K562 (cell line): ENCODE measurements at regions not wholly inside any gene's neighbourhood (a gene's known extent, or its start where the extent isn't known, plus 50 kb on each side); places are given as distances from the start of the nearest gene placed in this dataset.

Source experiments
- ETV6 ChIP-seq, 3 experiments: fragments of 150-350 bp in 1 of 3; sonication (generic) in 1 of 3; formaldehyde crosslinking in 1 of 3; IDR thresholded peaks; 2 replicates each; pipeline versions ENCODE4 v1.6.1 to v1.8.0; 2014 to 2022; ENCODE audit warnings: borderline replicate concordance in 2 of 3, low read depth in 2 of 3, antibody characterized with exemption in 1 of 3, low read length in 1 of 3, mild to moderate bottlenecking in 1 of 3, missing genetic modification reagents in 1 of 3
- MCM7 ChIP-seq, 2 experiments: fragments of 450-650 bp; IDR thresholded peaks; 2 replicates each; pipeline ENCODE4 v1.6.1; 2016 to 2018
- MYBL2 ChIP-seq, 2 experiments: fragments of 450-650 bp in 1 of 2; sonication (generic) in 1 of 2; formaldehyde crosslinking in 1 of 2; IDR thresholded peaks; 2 replicates each; pipeline versions ENCODE4 v1.6.1 to v1.8.1; 2017 to 2022; ENCODE audit warnings: borderline replicate concordance in 1 of 2, inconsistent platforms in 1 of 2, low read depth in 1 of 2, mild to moderate bottlenecking in 1 of 2, missing genetic modification reagents in 1 of 2, moderate library complexity in 1 of 2
- MYC ChIP-seq, 2 experiments: fragments of 250-450 bp in 1 of 2; sonication (Bioruptor Pico) in 1 of 2; IDR thresholded peaks; 2 replicates each; pipeline versions ENCODE4 v1.5.1 to v1.6.1; 2012 to 2021; ENCODE audit warnings: low read depth in 2 of 2, borderline replicate concordance in 1 of 2, improper control_type of control experiment in 1 of 2, low read length in 1 of 2, mild to moderate bottlenecking in 1 of 2, moderate library complexity in 1 of 2
- SUPT5H ChIP-seq: fragments of 450-650 bp; IDR thresholded peaks from 2 replicates; pipeline ENCODE4 v1.6.1; 2016
- THRB ChIP-seq: fragments of 450-650 bp; formaldehyde crosslinking; conservative IDR thresholded peaks from 2 replicates; pipeline ENCODE4 v1.4.0; 2022; ENCODE audit warnings: mild to moderate bottlenecking, missing genetic modification characterization
- ZNF57 ChIP-seq: fragments of 450-650 bp; formaldehyde crosslinking; IDR thresholded peaks from 2 replicates; pipeline ENCODE4 v1.4.0; 2020; ENCODE audit warnings: mild to moderate bottlenecking, moderate library complexity
- ZNF699 ChIP-seq: fragments of 250-450 bp; sonication (Bioruptor Pico); IDR thresholded peaks from 2 replicates; pipeline ENCODE4 v1.8.0; 2021; ENCODE audit warnings: mild to moderate bottlenecking, moderate library complexity; ENCODE audit not compliant: insufficient replicate concordance
- TF ChIP-seq, protein P1 (sequence below), 2 experiments: fragments of 450-650 bp; conservative IDR thresholded peaks; 2 replicates each; pipeline ENCODE4 v1.6.1; 2017; ENCODE audit warnings: mild to moderate bottlenecking in 2 of 2, moderate library complexity in 2 of 2
- TF ChIP-seq, protein P2 (sequence below), 3 experiments: IDR thresholded peaks in 2 of 3; conservative IDR thresholded peaks in 1 of 3; 2 replicates each; pipeline ENCODE4 v1.5.1; 2011 to 2012; ENCODE audit warnings: low read length in 3 of 3, mild to moderate bottlenecking in 3 of 3, control low read depth in 2 of 3, improper control_type of control experiment in 1 of 3, inconsistent platforms in 1 of 3, low read depth in 1 of 3, mixed read lengths in 1 of 3, moderate library complexity in 1 of 3; ENCODE audit not compliant: insufficient read depth in 2 of 3
- TF ChIP-seq, protein P3 (sequence below), 2 experiments: fragments of 150-350 bp in 1 of 2; IDR thresholded peaks; 2 replicates each; pipeline ENCODE4 v1.6.1; 2012 to 2016; ENCODE audit warnings: low read depth in 2 of 2, low read length in 2 of 2, mild to moderate bottlenecking in 1 of 2, moderate library complexity in 1 of 2

- TF ChIP-seq, protein P1, sequence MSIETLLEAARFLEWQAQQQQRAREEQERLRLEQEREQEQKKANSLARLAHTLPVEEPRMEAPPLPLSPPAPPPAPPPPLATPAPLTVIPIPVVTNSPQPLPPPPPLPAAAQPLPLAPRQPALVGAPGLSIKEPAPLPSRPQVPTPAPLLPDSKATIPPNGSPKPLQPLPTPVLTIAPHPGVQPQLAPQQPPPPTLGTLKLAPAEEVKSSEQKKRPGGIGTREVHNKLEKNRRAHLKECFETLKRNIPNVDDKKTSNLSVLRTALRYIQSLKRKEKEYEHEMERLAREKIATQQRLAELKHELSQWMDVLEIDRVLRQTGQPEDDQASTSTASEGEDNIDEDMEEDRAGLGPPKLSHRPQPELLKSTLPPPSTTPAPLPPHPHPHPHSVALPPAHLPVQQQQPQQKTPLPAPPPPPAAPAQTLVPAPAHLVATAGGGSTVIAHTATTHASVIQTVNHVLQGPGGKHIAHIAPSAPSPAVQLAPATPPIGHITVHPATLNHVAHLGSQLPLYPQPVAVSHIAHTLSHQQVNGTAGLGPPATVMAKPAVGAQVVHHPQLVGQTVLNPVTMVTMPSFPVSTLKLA (conservative IDR thresholded peaks at IDR 0.05): no peak
- no peak for TF ChIP-seq THRB (CRISPR knock-in tag)
- no peak for TF ChIP-seq MYBL2 (IDR thresholded peaks at IDR 0.05; ENCODE audit: low read depth)
- no peak for TF ChIP-seq MYBL2 (CRISPR knock-in tag; IDR thresholded peaks at IDR 0.05; ENCODE audit: borderline replicate concordance)
- no peak for TF ChIP-seq SUPT5H
- no peak for TF ChIP-seq ZNF699 (CRISPR knock-in tag)
- no peak for TF ChIP-seq MCM7 (IDR thresholded peaks at IDR 0.05)
- no peak for TF ChIP-seq ETV6 (IDR thresholded peaks at IDR 0.05; ENCODE audit: borderline replicate concordance in 1 of 2, low read depth in 2 of 2, low read length in 1 of 2)
- no peak for TF ChIP-seq ETV6 (CRISPR knock-in tag; IDR thresholded peaks at IDR 0.05; ENCODE audit: borderline replicate concordance)
- TF ChIP-seq, protein P2, sequence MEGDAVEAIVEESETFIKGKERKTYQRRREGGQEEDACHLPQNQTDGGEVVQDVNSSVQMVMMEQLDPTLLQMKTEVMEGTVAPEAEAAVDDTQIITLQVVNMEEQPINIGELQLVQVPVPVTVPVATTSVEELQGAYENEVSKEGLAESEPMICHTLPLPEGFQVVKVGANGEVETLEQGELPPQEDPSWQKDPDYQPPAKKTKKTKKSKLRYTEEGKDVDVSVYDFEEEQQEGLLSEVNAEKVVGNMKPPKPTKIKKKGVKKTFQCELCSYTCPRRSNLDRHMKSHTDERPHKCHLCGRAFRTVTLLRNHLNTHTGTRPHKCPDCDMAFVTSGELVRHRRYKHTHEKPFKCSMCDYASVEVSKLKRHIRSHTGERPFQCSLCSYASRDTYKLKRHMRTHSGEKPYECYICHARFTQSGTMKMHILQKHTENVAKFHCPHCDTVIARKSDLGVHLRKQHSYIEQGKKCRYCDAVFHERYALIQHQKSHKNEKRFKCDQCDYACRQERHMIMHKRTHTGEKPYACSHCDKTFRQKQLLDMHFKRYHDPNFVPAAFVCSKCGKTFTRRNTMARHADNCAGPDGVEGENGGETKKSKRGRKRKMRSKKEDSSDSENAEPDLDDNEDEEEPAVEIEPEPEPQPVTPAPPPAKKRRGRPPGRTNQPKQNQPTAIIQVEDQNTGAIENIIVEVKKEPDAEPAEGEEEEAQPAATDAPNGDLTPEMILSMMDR (IDR thresholded peaks at IDR 0.05 in 2 of 3, conservative IDR thresholded peaks at IDR 0.05 in 1 of 3; ENCODE audit: insufficient read depth in 2 of 3, low read depth in 1 of 3, low read length in 3 of 3): no peak
- TF ChIP-seq, protein P3, sequence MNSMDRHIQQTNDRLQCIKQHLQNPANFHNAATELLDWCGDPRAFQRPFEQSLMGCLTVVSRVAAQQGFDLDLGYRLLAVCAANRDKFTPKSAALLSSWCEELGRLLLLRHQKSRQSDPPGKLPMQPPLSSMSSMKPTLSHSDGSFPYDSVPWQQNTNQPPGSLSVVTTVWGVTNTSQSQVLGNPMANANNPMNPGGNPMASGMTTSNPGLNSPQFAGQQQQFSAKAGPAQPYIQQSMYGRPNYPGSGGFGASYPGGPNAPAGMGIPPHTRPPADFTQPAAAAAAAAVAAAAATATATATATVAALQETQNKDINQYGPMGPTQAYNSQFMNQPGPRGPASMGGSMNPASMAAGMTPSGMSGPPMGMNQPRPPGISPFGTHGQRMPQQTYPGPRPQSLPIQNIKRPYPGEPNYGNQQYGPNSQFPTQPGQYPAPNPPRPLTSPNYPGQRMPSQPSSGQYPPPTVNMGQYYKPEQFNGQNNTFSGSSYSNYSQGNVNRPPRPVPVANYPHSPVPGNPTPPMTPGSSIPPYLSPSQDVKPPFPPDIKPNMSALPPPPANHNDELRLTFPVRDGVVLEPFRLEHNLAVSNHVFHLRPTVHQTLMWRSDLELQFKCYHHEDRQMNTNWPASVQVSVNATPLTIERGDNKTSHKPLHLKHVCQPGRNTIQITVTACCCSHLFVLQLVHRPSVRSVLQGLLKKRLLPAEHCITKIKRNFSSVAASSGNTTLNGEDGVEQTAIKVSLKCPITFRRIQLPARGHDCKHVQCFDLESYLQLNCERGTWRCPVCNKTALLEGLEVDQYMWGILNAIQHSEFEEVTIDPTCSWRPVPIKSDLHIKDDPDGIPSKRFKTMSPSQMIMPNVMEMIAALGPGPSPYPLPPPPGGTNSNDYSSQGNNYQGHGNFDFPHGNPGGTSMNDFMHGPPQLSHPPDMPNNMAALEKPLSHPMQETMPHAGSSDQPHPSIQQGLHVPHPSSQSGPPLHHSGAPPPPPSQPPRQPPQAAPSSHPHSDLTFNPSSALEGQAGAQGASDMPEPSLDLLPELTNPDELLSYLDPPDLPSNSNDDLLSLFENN (IDR thresholded peaks at IDR 0.05; ENCODE audit: low read depth in 2 of 2, low read length in 2 of 2): no peak
- no peak for TF ChIP-seq MYC (IDR thresholded peaks at IDR 0.05; ENCODE audit: low read depth, low read length)
- TF ChIP-seq MYC (CRISPR knock-in tag; IDR thresholded peaks at IDR 0.05; ENCODE audit: borderline replicate concordance, low read depth): no peak
- no peak for TF ChIP-seq ZNF57 (CRISPR knock-in tag)
Measured at GRCh38 chr12:111225307-111225706, 143.6 kb downstream of the PHETA1 start (continued).
